Lower leg skin (tissue), 4 donors: ENCODE measurements at regions not wholly inside any gene's neighbourhood (a gene's known extent, or its start where the extent isn't known, plus 50 kb on each side); places are given as distances from the start of the nearest gene placed in this dataset.

Source experiments
- DNase-seq, 2 donors: peaks; one replicate each; pipeline ENCODE4 v3.0.0-alpha.2; 2019; ENCODE audit warnings: low spot score in 2 of 2
- H3K4me3 ChIP-seq: fragments of 200-600 bp; sonication (generic); 2 replicates; pipeline ENCODE4 v1.5.1; 2017; ENCODE audit warnings: mild to moderate bottlenecking, low read depth; ENCODE audit not compliant: poor library complexity, severe bottlenecking
- CTCF ChIP-seq, 3 donors: fragments of 450-650 bp; IDR thresholded peaks; one replicate each; pipeline ENCODE4 v1.5.1; 2016; ENCODE audit warnings: antibody characterized with exemption in 3 of 3, mild to moderate bottlenecking in 3 of 3, moderate library complexity in 2 of 3
- POLR2A ChIP-seq, 2 donors: fragments of 450-650 bp; IDR thresholded peaks; one replicate each; pipeline ENCODE4 v1.6.1; 2016 to 2017; ENCODE audit warnings: antibody characterized with exemption in 2 of 2, mild to moderate bottlenecking in 1 of 2, moderate library complexity in 1 of 2
- WGBS, 2 donors: methylation state at CpG; one replicate each; pipeline ENCODE4 v1.1.5; 2018; 5-methylcytosine and 5-hydroxymethylcytosine counted together
- intact Hi-C: fragments of 100-400 bp; cut with DNase I; formaldehyde crosslinking; loops from one replicate; pipeline ENCODE4 v1.15.0; 2023; ENCODE audit warnings: low total_unique reads
- microRNA counts, 2 donors: library from miRNA; unstranded; fragments of <30 nt; microRNA quantifications; one replicate each; lab custom pipeline; 2016
- microRNA-seq, 2 donors: library from miRNA; unstranded; fragments of <30 nt; microRNA quantifications; one replicate each; pipeline ENCODE4, GENCODE V29; 2016; ENCODE audit warnings: borderline replicate concordance in 2 of 2, borderline number of aligned reads in 1 of 2

- intact Hi-C loops, result no loop called here
- no peak overlapping the region for H3K4me3 ChIP-seq
- 90 to 93% methylated on average over 3 of the region's 3 CpGs for WGBS, 2 donors
- DNase-seq, result no peak
- TF ChIP-seq POLR2A (IDR thresholded peaks at IDR 0.05) (no peak), CTCF (IDR thresholded peaks at IDR 0.05) (no peak)
These were observed 54.7 kb upstream of the F3 start for GRCh38 chr1:94596260-94596659.

GRCh38 chr1:94595658-94596057 is 54.1 kb upstream of the F3 start:
- no peak for DNase-seq
- WGBS, 2 donors, result 40 to 47% methylated on average over 5 of the region's 5 CpGs
- H3K4me3 ChIP-seq, result no peak overlapping the region
- TF ChIP-seq POLR2A (IDR thresholded peaks at IDR 0.05) (no peak), CTCF (IDR thresholded peaks at IDR 0.05) (no peak)
- intact Hi-C loops, result no loop called here

DNA sequence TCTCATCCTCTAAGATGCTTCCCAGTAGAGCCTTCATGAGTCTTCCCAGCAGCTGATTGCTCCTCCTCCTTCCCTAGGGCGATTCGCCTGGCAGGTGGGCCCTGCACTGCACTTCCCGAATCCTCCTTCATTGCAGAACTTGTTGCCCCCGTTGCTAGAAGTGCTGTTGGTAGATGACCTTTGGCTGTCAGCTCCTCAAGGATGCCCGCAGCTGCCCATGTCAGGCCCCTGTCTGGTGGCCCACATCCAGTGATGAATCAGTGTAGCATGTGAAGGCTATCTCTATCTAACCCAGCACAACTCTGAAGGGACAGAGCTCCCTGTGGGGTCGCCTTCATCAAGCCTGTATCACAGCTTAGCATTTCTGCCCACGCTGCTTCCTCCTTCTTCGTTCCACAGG is 52.1 kb upstream of the F3 start:
- 81 to 89% methylated on average over 8 of the region's 8 CpGs for WGBS, 2 donors
- DNase-seq, result no peak
- intact Hi-C loops, result no loop called here
- no peak for TF ChIP-seq CTCF (IDR thresholded peaks at IDR 0.05)
- TF ChIP-seq POLR2A (IDR thresholded peaks at IDR 0.05), result no peak
- no peak overlapping the region for H3K4me3 ChIP-seq

DNA sequence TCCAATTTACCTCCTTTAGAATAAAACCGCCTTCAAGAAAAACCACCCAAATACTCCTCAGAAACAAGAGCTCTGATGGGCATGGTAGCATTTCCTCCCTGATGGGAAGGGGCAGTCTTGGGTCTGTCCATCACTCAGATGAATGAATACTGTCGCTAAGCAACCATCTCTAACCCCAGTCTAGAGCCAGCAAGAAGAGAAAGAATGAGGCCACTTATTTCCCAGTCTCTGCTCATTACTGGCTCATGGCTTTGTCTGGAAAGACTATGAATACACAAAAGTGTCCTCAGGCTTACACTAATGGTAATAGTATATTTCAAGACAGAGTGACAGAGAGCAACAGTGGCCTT is 51.0 kb upstream of the F3 start:
- no peak for TF ChIP-seq CTCF (IDR thresholded peaks at IDR 0.05)
- TF ChIP-seq POLR2A (IDR thresholded peaks at IDR 0.05), result no peak
- no peak overlapping the region for H3K4me3 ChIP-seq
- WGBS, 2 donors, result 94 to 98% methylated on average over 2 of the region's 2 CpGs
- no peak for DNase-seq
- intact Hi-C loops, result no loop called here

- no peak for DNase-seq
- no peak for TF ChIP-seq CTCF (IDR thresholded peaks at IDR 0.05)
- TF ChIP-seq POLR2A (IDR thresholded peaks at IDR 0.05), result no peak
- intact Hi-C loops, result no loop called here
- 93% methylated on average over 7 of the region's 7 CpGs for WGBS, 2 donors
- H3K4me3 ChIP-seq, result no peak overlapping the region
These were observed 50.4 kb upstream of the F3 start for GRCh38 chr1:94591823-94592570.

MicroRNAs in the stretch of these regions (microRNA counts, 767-probe panel; counts per million panel counts)
- microRNA hsa-miR-378g (lab: Ali Mortazavi, UCI), result 0 to 358 counts per million in 2 donors

Small RNA genes in the stretch of these regions (microRNA-seq; reads per million reads assigned to microRNA genes)
- 0 reads per million in 2 donors for gene MIR378G
